ENCODE measurements at regions not wholly inside any gene's neighbourhood (a gene's known extent, or its start where the extent isn't known, plus 50 kb on each side); places are given as distances from the start of the nearest gene placed in this dataset.
"Not testable (repeated sequence)": the region's sequence is repeated elsewhere in the genome, so short reads cannot be mapped to it uniquely, and the experiment has no call there.

- DNase-seq (no peak), ATAC-seq (ENCODE audit: low read depth) (no peak)
- TF ChIP-seq CTCF (IDR thresholded peaks at IDR 0.05), result no peak
- H3K9me3 Mint-ChIP-seq, result peaks cover 2% of the 10 kb centered on the region
- H3K4me1 Mint-ChIP-seq, result no peaks in the 10 kb centered on the region
- intact Hi-C loops (cut with micrococcal nuclease), result no loop called here
- CTCF ChIA-PET, result no interaction called here
- no peaks in the 10 kb centered on the region for H3K27me3 Mint-ChIP-seq
- no peaks in the 10 kb centered on the region for H3K36me3 Mint-ChIP-seq (ENCODE audit: low read depth)
- no peak overlapping the region for H3K4me3 Mint-ChIP-seq
- H3K27ac Mint-ChIP-seq, result no peak overlapping the region
- POLR2A ChIA-PET, result no interaction called here
These were observed 167.2 kb downstream of the UQCRFS1 start for GRCh38 chr19:29045679-29046254.

GRCh38 chr19:29044037-29044436 lies 168.9 kb downstream of the UQCRFS1 start:
- ChIA-PET CTCF (no interaction called here), POLR2A (no interaction called here)
- intact Hi-C loops (cut with micrococcal nuclease), result no loop called here
- TF ChIP-seq CTCF (IDR thresholded peaks at IDR 0.05), result no peak
- Mint-ChIP-seq H3K27ac (no peak overlapping the region), H3K4me3 (no peak overlapping the region), H3K4me1 (no peaks in the 10 kb centered on the region), H3K27me3 (no peaks in the 10 kb centered on the region), H3K36me3 (ENCODE audit: low read depth) (no peaks in the 10 kb centered on the region), H3K9me3 (peaks cover 2% of the 10 kb centered on the region)
- DNase-seq (no peak), ATAC-seq (ENCODE audit: low read depth) (no peak)

- no peak overlapping the region for H3K4me3 Mint-ChIP-seq
- H3K36me3 Mint-ChIP-seq (ENCODE audit: low read depth), result no peaks in the 10 kb centered on the region
- POLR2A ChIA-PET, result no interaction called here
- CTCF ChIA-PET, result no interaction called here
- no peak for TF ChIP-seq CTCF (IDR thresholded peaks at IDR 0.05)
- no peaks in the 10 kb centered on the region for H3K27me3 Mint-ChIP-seq
- DNase-seq (no peak), ATAC-seq (ENCODE audit: low read depth) (no peak)
- intact Hi-C loops (cut with micrococcal nuclease), result no loop called here
- H3K9me3 Mint-ChIP-seq, result peaks cover 2% of the 10 kb centered on the region
- no peaks in the 10 kb centered on the region for H3K4me1 Mint-ChIP-seq
- no peak overlapping the region for H3K27ac Mint-ChIP-seq
These were observed 170.5 kb downstream of the UQCRFS1 start for GRCh38 chr19:29042450-29042849.

GRCh38 chr19:29040951-29041350 lies 172.0 kb downstream of the UQCRFS1 start:
- Mint-ChIP-seq H3K4me3 (no peak overlapping the region), H3K27ac (no peak overlapping the region), H3K9me3 (peaks cover 2% of the 10 kb centered on the region), H3K27me3 (no peaks in the 10 kb centered on the region), H3K4me1 (no peaks in the 10 kb centered on the region), H3K36me3 (ENCODE audit: low read depth) (no peaks in the 10 kb centered on the region)
- POLR2A ChIA-PET, result no interaction called here
- CTCF ChIA-PET, result no interaction called here
- intact Hi-C loops (cut with micrococcal nuclease), result no loop called here
- no peak for DNase-seq
- no peak for TF ChIP-seq CTCF (IDR thresholded peaks at IDR 0.05)
- ATAC-seq (ENCODE audit: low read depth), result no peak

GRCh38 chr19:29040292-29040691 lies 172.7 kb downstream of the UQCRFS1 start:
- intact Hi-C loops (cut with micrococcal nuclease), result no loop called here
- peaks cover 2% of the 10 kb centered on the region for H3K9me3 Mint-ChIP-seq
- no peak for TF ChIP-seq CTCF (IDR thresholded peaks at IDR 0.05)
- H3K4me1 Mint-ChIP-seq, result no peaks in the 10 kb centered on the region
- no peaks in the 10 kb centered on the region for H3K36me3 Mint-ChIP-seq (ENCODE audit: low read depth)
- POLR2A ChIA-PET, result no interaction called here
- H3K27ac Mint-ChIP-seq, result no peak overlapping the region
- CTCF ChIA-PET, result no interaction called here
- H3K27me3 Mint-ChIP-seq, result no peaks in the 10 kb centered on the region
- ATAC-seq (ENCODE audit: low read depth) (no peak), DNase-seq (no peak)
- no peak overlapping the region for H3K4me3 Mint-ChIP-seq

GRCh38 chr19:29039036-29039435 lies 173.9 kb downstream of the UQCRFS1 start:
- intact Hi-C loops (cut with micrococcal nuclease); POLR2A ChIA-PET; H3K36me3 Mint-ChIP-seq (ENCODE audit: low read depth); H3K4me1 Mint-ChIP-seq; CTCF ChIA-PET; H3K9me3 Mint-ChIP-seq; H3K4me3 Mint-ChIP-seq; ATAC-seq (ENCODE audit: low read depth); H3K27ac Mint-ChIP-seq; H3K27me3 Mint-ChIP-seq; DNase-seq: not testable (repeated sequence)
